GM12874 (cell line): ENCODE measurements at regions not wholly inside any gene's neighbourhood (a gene's known extent, or its start where the extent isn't known, plus 50 kb on each side); places are given as distances from the start of the nearest gene placed in this dataset.

Experiments
- TF ChIP-seq, protein P1 (sequence below): IDR thresholded peaks from 2 replicates; pipeline ENCODE4 v1.5.1; 2011; ENCODE audit warnings: low read depth, mild to moderate bottlenecking, control low read depth, low read length, moderate library complexity; ENCODE audit not compliant: insufficient read depth

DNA sequence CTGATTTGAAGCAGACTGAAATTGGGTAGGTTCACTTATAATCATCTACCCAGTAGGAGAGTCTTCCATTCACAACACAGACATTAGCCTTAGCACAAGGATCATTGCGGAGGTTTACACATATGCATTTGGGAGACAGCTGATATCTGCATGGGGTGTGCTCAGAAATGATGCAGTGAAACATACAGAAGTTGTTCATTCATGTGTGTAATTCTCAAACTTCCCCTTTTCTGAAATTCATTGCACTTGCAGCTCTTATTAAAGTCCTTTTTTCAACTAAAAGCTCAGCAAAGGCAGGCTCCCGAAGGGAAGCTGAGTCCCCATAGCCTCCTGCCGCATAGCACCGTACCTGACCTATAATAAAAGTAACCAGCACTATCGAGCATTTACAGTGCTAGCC is 218.3 kb upstream of the CRY1 start:
- TF ChIP-seq, protein P1, sequence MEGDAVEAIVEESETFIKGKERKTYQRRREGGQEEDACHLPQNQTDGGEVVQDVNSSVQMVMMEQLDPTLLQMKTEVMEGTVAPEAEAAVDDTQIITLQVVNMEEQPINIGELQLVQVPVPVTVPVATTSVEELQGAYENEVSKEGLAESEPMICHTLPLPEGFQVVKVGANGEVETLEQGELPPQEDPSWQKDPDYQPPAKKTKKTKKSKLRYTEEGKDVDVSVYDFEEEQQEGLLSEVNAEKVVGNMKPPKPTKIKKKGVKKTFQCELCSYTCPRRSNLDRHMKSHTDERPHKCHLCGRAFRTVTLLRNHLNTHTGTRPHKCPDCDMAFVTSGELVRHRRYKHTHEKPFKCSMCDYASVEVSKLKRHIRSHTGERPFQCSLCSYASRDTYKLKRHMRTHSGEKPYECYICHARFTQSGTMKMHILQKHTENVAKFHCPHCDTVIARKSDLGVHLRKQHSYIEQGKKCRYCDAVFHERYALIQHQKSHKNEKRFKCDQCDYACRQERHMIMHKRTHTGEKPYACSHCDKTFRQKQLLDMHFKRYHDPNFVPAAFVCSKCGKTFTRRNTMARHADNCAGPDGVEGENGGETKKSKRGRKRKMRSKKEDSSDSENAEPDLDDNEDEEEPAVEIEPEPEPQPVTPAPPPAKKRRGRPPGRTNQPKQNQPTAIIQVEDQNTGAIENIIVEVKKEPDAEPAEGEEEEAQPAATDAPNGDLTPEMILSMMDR = no peak

- TF ChIP-seq, protein P1 = no peak
Measured at GRCh38 chr12:107317751-107318555, 224.6 kb upstream of the CRY1 start.

GRCh38 chr12:107318556-107318805 is 225.1 kb upstream of the CRY1 start:
- TF ChIP-seq, protein P1 = no peak

DNA sequence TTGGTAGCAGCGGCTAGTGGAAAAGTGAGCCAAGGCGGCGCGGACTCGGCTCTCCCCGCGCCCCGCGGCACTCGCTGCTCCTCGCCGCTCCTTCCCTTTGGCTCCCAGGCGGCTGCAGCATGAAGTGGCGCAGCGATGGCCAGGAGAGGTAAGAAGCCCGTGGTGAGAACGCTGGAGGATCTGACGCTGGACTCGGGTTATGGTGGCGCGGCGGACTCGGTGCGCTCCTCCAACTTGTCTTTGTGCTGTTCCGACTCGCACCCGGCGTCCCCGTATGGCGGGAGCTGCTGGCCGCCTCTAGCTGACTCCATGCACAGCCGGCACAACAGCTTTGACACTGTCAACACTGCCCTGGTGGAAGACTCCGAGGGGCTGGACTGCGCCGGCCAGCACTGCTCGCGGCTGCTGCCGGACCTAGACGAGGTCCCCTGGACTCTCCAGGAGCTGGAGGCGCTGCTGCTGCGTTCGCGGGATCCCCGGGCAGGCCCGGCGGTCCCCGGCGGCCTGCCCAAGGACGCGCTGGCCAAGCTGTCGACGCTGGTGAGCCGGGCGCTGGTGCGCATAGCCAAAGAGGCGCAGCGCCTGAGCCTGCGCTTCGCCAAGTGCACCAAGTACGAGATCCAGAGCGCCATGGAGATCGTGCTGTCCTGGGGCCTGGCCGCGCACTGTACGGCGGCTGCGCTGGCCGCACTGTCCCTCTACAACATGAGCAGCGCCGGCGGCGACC is 225.6 kb upstream of the CRY1 start:
- TF ChIP-seq, protein P1 = no peak

DNA sequence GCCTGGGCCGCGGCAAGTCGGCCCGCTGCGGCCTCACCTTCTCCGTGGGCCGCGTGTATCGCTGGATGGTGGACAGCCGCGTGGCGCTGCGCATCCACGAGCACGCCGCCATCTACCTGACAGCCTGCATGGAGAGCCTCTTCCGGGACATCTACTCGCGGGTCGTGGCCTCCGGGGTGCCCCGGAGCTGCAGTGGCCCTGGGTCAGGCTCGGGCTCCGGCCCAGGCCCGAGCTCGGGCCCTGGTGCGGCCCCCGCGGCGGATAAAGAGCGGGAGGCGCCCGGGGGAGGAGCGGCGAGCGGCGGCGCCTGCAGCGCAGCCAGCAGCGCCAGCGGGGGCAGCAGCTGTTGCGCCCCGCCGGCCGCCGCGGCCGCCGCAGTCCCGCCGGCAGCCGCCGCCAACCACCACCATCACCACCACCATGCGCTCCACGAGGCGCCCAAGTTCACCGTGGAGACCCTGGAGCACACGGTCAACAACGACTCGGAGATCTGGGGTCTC is 226.2 kb upstream of the CRY1 start:
- TF ChIP-seq, protein P1 = no peak

DNA sequence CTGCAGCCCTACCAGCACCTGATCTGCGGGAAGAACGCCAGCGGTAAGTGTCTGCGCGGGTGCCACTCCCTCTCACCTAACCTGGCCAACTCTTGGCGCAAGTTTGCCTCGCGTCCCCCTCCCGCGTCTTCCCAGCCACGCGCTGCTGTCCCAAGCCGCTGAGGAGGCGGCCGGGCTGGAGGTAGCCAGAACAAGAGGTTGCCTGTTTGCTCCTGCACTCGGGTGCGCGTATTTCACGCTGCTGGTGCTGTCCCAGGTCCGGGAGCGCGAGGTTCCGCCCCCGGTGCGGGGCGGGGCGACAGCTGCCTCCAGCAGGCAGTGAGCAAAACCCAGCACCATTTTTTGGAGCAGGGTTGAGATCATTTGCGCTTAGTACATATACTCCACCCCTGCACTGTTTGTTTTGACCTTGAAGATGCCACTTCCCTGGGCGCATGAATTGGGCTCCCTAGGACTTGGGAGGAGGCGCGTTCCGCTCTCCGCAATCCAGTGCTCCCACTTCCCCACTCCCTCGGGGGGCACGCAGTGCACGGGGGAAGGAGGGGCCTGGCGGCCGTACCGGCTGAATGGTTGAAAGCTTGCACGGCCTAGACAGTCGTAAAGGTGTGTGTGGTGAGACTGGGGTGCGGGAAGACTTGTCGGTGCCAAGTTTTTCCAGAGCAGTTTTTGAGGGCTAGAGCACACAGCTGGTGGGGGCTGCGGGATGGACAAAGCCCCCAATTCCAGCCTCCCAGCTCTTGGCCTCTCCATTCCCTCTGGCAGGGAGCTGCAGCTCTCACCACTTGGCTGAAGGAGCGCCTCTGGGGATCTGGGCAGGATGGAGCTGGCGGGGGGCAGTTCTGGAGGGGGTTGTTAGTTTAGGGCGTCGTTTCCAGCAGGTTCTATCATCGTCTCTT is 226.9 kb upstream of the CRY1 start:
- TF ChIP-seq, protein P1 = no peak
